OCI-LY7 (cell line): ENCODE measurements at regions not wholly inside any gene's neighbourhood (a gene's known extent, or its start where the extent isn't known, plus 50 kb on each side); places are given as distances from the start of the nearest gene placed in this dataset.

Experiments used
- BruUV-seq: library from RNA; stranded (reverse); fragments of 400-500 nt; replicated peaks from 2 replicates; lab custom pipeline; 2021; lab: Mats Ljungman, UMichigan
- CTCF ChIA-PET: fragments of 300-600 bp; sonication (Branson Sonifier 250); formaldehyde crosslinking; loops from one replicate; lab custom pipeline; 2022; ENCODE audit warnings: antibody characterized with exemption; ENCODE audit not compliant: unreplicated experiment; lab: Charles Lee
- POLR2A ChIA-PET: fragments of 300-600 bp; sonication (Branson Sonifier 250); formaldehyde crosslinking; loops from one replicate; lab custom pipeline; 2022; ENCODE audit warnings: antibody characterized with exemption; lab: Charles Lee
- DNase-seq: peaks from one replicate; pipeline ENCODE4 v3.0.0-alpha.2; 2015; ENCODE audit warnings: low spot score
- H2AFZ ChIP-seq: fragments of 200-600 bp; sonication (generic), shearing (Covaris generic); 2 replicates; pipeline ENCODE4 v1.6.1; 2014; ENCODE audit warnings: mild to moderate bottlenecking, antibody characterized with exemption, low read length, moderate library complexity
- H3K27ac ChIP-seq: fragments of 200-600 bp; sonication (generic); 2 replicates; pipeline ENCODE4 v1.5.1; 2014; ENCODE audit warnings: mixed run types, low read depth, mild to moderate bottlenecking, moderate library complexity, low read length, inconsistent platforms; ENCODE audit not compliant: poor library complexity, severe bottlenecking
- H3K36me3 ChIP-seq: fragments of 200-600 bp; sonication (generic); 2 replicates; pipeline ENCODE4 v1.6.1; 2014; ENCODE audit warnings: mild to moderate bottlenecking, antibody characterized with exemption, low read length, moderate library complexity, mixed read lengths; ENCODE audit not compliant: insufficient read depth
- H3K4me1 ChIP-seq: fragments of 200-600 bp; sonication (generic); 2 replicates; pipeline ENCODE4 v1.5.1; 2014; ENCODE audit warnings: mild to moderate bottlenecking, low read length; ENCODE audit not compliant: insufficient read depth, poor library complexity, severe bottlenecking
- H3K4me2 ChIP-seq: fragments of 200-600 bp; sonication (generic); 2 replicates; pipeline ENCODE4 v1.6.1; 2014; ENCODE audit warnings: mild to moderate bottlenecking, low read length
- H3K4me3 ChIP-seq: fragments of 200-600 bp; sonication (generic); 2 replicates; pipeline ENCODE4 v1.5.1; 2014; ENCODE audit warnings: mild to moderate bottlenecking, low read depth, low read length; ENCODE audit not compliant: poor library complexity, severe bottlenecking
- H3K79me2 ChIP-seq: fragments of 200-600 bp; sonication (generic); 2 replicates; pipeline ENCODE4 v1.6.1; 2016; ENCODE audit warnings: low read depth, mild to moderate bottlenecking, low read length, moderate library complexity, mixed read lengths; ENCODE audit not compliant: insufficient read depth
- H3K9me2 ChIP-seq: fragments of 200-600 bp; sonication (generic); 2 replicates; pipeline ENCODE4 v1.6.1; 2016; ENCODE audit warnings: mild to moderate bottlenecking, low read length, mixed read lengths; ENCODE audit not compliant: insufficient read depth
- H3K9me3 ChIP-seq: fragments of 200-600 bp; sonication (generic); 2 replicates; pipeline ENCODE4 v1.6.1; 2014; ENCODE audit warnings: mild to moderate bottlenecking, mixed run types, low read length, mixed read lengths
- H4K20me1 ChIP-seq: fragments of 200-600 bp; sonication (generic); 2 replicates; pipeline ENCODE4 v1.6.1; 2014; ENCODE audit warnings: mild to moderate bottlenecking, antibody characterized with exemption, low read length, moderate library complexity, mixed read lengths; ENCODE audit not compliant: insufficient read depth
- CTCF ChIP-seq: fragments of 200-600 bp; sonication (generic); conservative IDR thresholded peaks from 2 replicates; pipeline ENCODE4 v1.5.1; 2014; ENCODE audit warnings: mild to moderate bottlenecking, antibody characterized with exemption, low read length, moderate library complexity, mixed read lengths
- EZH2phosphoT487 ChIP-seq: fragments of 200-600 bp; sonication (generic); IDR thresholded peaks from 2 replicates; pipeline ENCODE4 v1.6.1; 2018; ENCODE audit warnings: low read depth, borderline replicate concordance, mild to moderate bottlenecking, mixed run types, antibody characterized with exemption, low read length, moderate library complexity, mixed read lengths
- intact Hi-C: fragments of 100-400 bp; cut with micrococcal nuclease; formaldehyde crosslinking; loops from one replicate; pipeline ENCODE4 v1.10.0; 2022; ENCODE audit not compliant: unreplicated experiment

- H3K4me2 ChIP-seq, result no peak overlapping the region
- no peak for DNase-seq
- H4K20me1 ChIP-seq, result no peaks in the 10 kb centered on the region
- no TSS peak for BruUV-seq
- no peak overlapping the region for H2AFZ ChIP-seq
- no peak overlapping the region for H3K27ac ChIP-seq
- H3K9me2 ChIP-seq, result no peaks in the 10 kb centered on the region
- H3K4me1 ChIP-seq, result no peaks in the 10 kb centered on the region
- no peak for TF ChIP-seq EZH2phosphoT487
- TF ChIP-seq CTCF, result no peak
- no peaks in the 10 kb centered on the region for H3K36me3 ChIP-seq
- intact Hi-C loops, result no loop called here
- no peaks in the 10 kb centered on the region for H3K79me2 ChIP-seq
- POLR2A ChIA-PET, result no interaction called here
- CTCF ChIA-PET, result no interaction called here
- no peaks in the 10 kb centered on the region for H3K9me3 ChIP-seq
- no peak overlapping the region for H3K4me3 ChIP-seq
These were observed 124.8 kb downstream of the TSN start for GRCh38 chr2:121880283-121880682.

GRCh38 chr2:121881038-121881437 lies 125.6 kb downstream of the TSN start:
- Histone ChIP-seq H3K9me3 (no peaks in the 10 kb centered on the region), H3K4me1 (no peaks in the 10 kb centered on the region), H3K4me2 (no peak overlapping the region), H3K4me3 (no peak overlapping the region), H3K27ac (no peak overlapping the region), H3K36me3 (no peaks in the 10 kb centered on the region), H3K79me2 (no peaks in the 10 kb centered on the region), H4K20me1 (no peaks in the 10 kb centered on the region), H3K9me2 (no peaks in the 10 kb centered on the region), H2AFZ (no peak overlapping the region)
- intact Hi-C loops, result no loop called here
- no TSS peak for BruUV-seq
- CTCF ChIA-PET, result no interaction called here
- TF ChIP-seq EZH2phosphoT487, result no peak
- TF ChIP-seq CTCF, result no peak
- no peak for DNase-seq
- POLR2A ChIA-PET, result no interaction called here

- H3K79me2 ChIP-seq, result no peaks in the 10 kb centered on the region
- H3K4me1 ChIP-seq, result no peaks in the 10 kb centered on the region
- H2AFZ ChIP-seq, result no peak overlapping the region
- no peak for TF ChIP-seq EZH2phosphoT487
- no peak for TF ChIP-seq CTCF
- H3K9me2 ChIP-seq, result no peaks in the 10 kb centered on the region
- no TSS peak for BruUV-seq
- no peak overlapping the region for H3K4me2 ChIP-seq
- H3K9me3 ChIP-seq, result no peaks in the 10 kb centered on the region
- no peak overlapping the region for H3K27ac ChIP-seq
- no peaks in the 10 kb centered on the region for H4K20me1 ChIP-seq
- POLR2A ChIA-PET, result no interaction called here
- H3K4me3 ChIP-seq, result no peak overlapping the region
- CTCF ChIA-PET, result no interaction called here
- intact Hi-C loops, result no loop called here
- H3K36me3 ChIP-seq, result no peaks in the 10 kb centered on the region
- no peak for DNase-seq
These were observed 126.5 kb downstream of the TSN start for GRCh38 chr2:121881950-121882349.
